GM20000 (cell line): ENCODE measurements at regions not wholly inside any gene's neighbourhood (a gene's known extent, or its start where the extent isn't known, plus 50 kb on each side); places are given as distances from the start of the nearest gene placed in this dataset.

Experiments
- DNase-seq: peaks from one replicate; pipeline ENCODE4 v3.0.0; 2012; ENCODE audit warnings: low spot score
- TF ChIP-seq, protein P1 (sequence below): IDR thresholded peaks from 2 replicates; pipeline ENCODE4 v1.5.1; 2012; ENCODE audit warnings: mild to moderate bottlenecking, control low read depth; ENCODE audit errors: extremely low read depth, missing control alignments

DNA sequence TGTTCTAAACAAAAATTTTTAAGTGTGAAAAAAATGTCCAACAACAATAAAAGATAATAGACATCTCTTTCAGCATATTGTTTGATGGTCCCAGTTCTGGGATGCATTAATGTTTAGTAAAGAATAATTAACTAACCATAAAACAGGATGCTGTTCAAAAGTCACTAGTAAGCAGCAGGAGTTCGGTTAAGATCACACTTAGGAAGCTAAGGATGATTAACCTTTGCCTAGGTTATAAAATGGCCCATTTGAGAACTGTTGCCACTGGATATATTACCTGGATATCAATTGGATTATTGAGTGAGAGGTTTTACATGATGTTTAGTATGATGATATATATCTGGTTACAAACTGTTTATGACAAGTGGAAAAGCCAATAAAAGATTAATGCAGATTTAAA lies 171.7 kb downstream of the ATG4C start:
- no peak for DNase-seq
- TF ChIP-seq, protein P1, sequence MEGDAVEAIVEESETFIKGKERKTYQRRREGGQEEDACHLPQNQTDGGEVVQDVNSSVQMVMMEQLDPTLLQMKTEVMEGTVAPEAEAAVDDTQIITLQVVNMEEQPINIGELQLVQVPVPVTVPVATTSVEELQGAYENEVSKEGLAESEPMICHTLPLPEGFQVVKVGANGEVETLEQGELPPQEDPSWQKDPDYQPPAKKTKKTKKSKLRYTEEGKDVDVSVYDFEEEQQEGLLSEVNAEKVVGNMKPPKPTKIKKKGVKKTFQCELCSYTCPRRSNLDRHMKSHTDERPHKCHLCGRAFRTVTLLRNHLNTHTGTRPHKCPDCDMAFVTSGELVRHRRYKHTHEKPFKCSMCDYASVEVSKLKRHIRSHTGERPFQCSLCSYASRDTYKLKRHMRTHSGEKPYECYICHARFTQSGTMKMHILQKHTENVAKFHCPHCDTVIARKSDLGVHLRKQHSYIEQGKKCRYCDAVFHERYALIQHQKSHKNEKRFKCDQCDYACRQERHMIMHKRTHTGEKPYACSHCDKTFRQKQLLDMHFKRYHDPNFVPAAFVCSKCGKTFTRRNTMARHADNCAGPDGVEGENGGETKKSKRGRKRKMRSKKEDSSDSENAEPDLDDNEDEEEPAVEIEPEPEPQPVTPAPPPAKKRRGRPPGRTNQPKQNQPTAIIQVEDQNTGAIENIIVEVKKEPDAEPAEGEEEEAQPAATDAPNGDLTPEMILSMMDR: no peak

DNA sequence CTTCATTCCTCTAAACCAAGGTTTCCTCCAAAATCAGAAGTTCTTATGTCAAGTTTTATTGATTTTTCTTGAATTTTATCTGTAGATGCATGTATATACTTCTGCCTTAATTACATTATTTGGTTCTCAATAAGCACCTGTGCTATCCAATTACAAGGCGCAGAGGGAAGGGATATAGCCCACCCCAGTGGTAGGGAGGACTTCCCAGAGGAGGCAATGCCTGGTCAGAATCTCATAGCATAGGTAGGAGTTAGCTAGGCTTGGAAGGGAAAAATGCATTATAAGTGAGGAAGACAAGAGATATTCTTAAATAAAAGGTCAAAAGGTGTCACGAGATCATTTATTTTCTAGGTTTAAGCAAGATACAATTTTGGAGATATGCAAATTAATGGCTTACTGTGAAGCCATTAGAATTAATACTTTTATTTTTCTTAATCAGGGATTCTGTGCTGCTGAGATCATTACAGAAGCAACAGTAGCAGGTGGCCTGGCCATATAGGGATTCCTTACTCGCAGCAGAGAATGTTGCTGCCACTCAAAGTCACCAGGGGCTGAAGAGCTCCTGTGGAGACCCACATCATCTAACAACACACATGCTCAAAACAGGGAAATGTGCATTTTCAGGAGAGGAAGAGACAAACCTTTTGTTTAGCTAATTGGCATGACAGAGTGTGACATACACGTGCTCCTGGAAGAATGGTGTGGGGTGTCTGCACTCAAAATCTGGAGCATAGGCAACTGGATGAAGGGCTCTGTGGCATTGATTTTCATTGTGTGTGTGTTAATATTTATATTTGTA lies 178.3 kb downstream of the ATG4C start:
- TF ChIP-seq, protein P1: no peak
- DNase-seq: no peak

DNA sequence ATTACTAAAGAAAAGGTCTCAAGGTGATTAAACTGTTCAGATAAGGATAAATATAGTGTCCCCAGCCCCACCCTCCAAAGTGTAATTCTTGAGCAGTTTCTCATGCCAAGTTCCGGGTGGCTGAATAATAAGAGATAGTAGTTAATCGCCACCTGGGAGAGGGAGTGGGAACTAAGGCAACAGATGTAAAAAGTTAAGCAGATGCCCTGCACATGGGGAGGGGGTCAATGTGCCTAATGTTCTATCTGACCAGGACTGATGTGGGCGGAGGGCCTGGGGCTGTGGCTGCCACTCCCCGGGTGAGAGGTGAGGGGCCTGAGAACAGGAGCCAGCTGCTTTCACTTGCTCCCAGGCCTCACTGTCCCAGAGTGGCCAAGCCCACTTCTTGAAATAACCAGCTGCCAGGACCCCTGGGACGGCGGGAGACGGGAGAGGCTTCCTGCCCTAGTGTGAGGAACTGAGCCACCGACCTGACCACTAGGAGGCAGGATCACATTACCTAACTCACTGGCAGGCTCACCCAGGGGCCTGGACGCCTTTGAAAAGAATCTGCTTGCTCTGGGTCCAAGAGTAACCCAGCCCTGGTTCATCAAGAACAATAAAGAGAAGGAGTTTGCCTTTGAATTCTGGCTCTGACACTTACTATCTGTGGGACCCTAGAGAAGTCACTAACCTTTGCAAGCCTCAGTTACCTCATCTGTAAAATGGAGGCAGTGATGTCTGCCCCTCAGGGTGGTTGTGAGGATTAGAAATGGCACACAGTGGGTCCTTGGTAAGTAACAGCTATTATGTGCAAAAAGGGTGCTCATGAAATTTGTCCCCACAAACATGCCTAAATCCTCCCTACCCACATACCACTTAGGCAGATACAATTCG lies 179.2 kb downstream of the ATG4C start:
- TF ChIP-seq, protein P1: peak; percentile 21

DNA sequence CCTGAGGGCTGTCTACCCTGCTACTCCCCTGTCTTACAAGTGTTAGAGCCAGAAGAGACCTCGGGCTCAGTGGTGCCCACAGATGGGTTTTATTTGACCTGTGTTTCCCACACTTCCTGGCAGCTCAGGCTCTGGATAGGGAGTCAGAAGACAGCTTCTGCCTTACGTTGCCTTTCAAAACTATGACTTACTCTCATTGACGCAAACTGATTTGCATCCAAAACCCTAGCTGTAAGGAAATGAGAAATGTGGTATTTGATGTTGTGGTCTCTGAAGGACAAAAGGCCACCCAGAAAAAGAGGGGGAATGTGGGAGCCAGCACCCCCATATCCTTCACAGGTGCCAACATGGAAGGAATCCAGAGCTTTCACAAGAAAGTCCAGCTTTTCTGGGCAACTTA lies 180.2 kb downstream of the ATG4C start:
- peak; percentile 21 for DNase-seq
- TF ChIP-seq, protein P1: no peak

More for the DNA sequence above, 179.2 kb downstream of the ATG4C start:
- peak; percentile 63 for DNase-seq

DNA sequence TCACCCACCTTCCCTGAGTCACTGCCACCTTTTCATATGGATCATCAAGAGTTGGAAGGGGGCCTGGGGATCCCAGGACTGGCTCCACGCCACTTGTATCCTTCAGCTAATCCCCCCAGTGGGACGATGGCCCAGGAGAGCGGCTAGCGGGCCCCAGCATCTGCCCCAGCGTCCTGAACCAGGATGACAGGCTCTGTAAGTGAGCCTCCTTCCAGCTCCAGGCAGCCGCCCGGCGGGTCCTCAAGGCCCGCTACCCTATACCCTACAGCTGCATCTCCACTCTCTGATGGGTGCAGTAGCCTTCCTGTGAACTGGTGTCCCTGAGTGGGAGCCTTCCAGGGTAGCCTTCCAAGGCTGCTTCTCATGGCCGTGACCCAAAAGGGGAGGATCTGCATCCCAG lies 183.1 kb downstream of the ATG4C start:
- TF ChIP-seq, protein P1: no peak
- DNase-seq: no peak

DNA sequence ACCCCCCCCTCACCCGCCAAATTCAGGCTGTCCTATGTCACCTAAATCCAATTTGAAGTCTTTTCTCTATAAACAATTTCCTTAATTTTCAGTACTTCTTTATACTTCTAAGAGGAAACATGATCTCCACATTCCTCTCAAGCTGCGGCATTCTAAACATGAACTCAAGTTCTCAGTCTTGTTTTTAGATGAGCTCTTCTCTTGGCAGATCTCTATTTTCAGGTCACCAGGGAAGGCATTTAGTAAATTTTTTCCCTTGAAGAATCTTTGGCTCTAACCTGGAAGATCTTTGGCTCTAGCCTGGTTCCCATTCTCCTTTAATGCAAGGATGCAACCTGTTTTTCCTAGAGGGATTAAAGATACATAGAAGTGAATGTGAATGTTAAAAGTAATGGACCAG lies 193.4 kb downstream of the ATG4C start:
- TF ChIP-seq, protein P1: no peak
- no peak for DNase-seq

DNA sequence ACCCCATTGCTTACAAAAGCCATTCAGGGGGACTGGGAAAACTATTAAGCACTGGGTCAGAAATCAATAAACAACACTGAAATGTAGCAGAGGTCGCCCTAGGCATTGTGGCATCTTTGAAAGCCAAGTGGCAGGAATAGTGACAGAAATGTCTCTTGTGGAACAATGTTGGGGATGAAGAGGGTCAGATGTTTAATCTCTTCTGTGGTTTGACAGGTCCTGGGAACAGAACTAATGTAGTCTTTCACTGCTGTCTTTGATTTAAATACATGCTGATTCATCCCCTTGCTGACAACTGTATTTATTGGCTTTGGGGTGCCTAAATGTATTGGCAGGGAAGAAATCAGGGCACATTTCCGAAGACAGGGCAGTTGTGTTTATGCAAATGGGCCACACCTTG lies 194.8 kb downstream of the ATG4C start:
- TF ChIP-seq, protein P1: no peak
- DNase-seq: no peak
